ENCODE measurements at regions not wholly inside any gene's neighbourhood (a gene's known extent, or its start where the extent isn't known, plus 50 kb on each side); places are given as distances from the start of the nearest gene placed in this dataset.

- POLR2A ChIA-PET (ENCODE audit: partially characterized antibody) = interaction anchor here (0.8 to 3.0 kb wide), 7 partner anchors 12 to 142 kb away, joined by 3 to 16 read pairs (median 4); partner anchors contain the start of gene PLPP3
- Histone ChIP-seq H4K8ac (ENCODE audit: extremely low read depth, insufficient read depth, low read length) (no peak overlapping the region; the same call in 1 of the 2 replicates), H2BK20ac (ENCODE audit: low read length) (peak overlapping the region; percentile 5; the same call in 1 of the 2 replicates), H3K23me2 (ENCODE audit: low read depth, low read length) (no peaks in the 10 kb centered on the region), H2AK5ac (ENCODE audit: low read depth, low read length) (peak overlapping the region; percentile 41; the same call in 1 of the 2 replicates), H3K4me3 (ENCODE audit: extremely low read depth in 1 of 4, insufficient read depth in 2 of 4, low read depth in 3 of 4, low read length in 4 of 4) (peak overlapping the region in 2 of 4 experiments; percentile 17 to 33; a peak in 3 of 8 replicates), H2BK15ac (ENCODE audit: low read length) (no peak overlapping the region), H3K27me3 (replicated peaks in 1 of 4; ENCODE audit: control insufficient read depth in 3 of 4, extremely low read depth in 1 of 4, insufficient read depth in 3 of 4, low read length in 3 of 4) (no peaks in the 10 kb centered on the region; a peak in 2 of 7 replicates), H3K4ac (replicated peaks; ENCODE audit: insufficient read length, low read depth, low read length) (no peak overlapping the region), H3K36me3 (ENCODE audit: control insufficient read depth in 2 of 4, insufficient read depth in 4 of 4, low read length in 3 of 4) (no peaks in the 10 kb centered on the region), H3K9me3 (ENCODE audit: insufficient read depth in 2 of 2, low read depth in 1 of 2, low read length in 1 of 2) (no peaks in the 10 kb centered on the region), H3K14ac (ENCODE audit: insufficient read length) (no peak overlapping the region), H3K56ac (replicated peaks; ENCODE audit: insufficient read length, low read depth, low read length) (no peak overlapping the region), H3K4me1 (replicated peaks in 1 of 4; ENCODE audit: control insufficient read depth in 3 of 4, insufficient read depth in 4 of 4, low read length in 3 of 4) (peaks cover 15 to 28% (median 23%) of the 10 kb centered on the region in 4 experiments), H3K79me2 (ENCODE audit: control insufficient read depth in 1 of 2, insufficient read depth in 2 of 2, low read length in 2 of 2) (no peaks in the 10 kb centered on the region), H2BK120ac (replicated peaks; ENCODE audit: low read depth, low read length) (no peak overlapping the region), H4K20me1 (replicated peaks in 1 of 2; ENCODE audit: control insufficient read depth in 1 of 2, insufficient read depth in 2 of 2, low read length in 2 of 2) (no peaks in the 10 kb centered on the region), H3K4me2 (ENCODE audit: insufficient read depth in 1 of 2, low read depth in 2 of 2, low read length in 2 of 2) (peak overlapping the region; percentile 57 to 58), H3K18ac (ENCODE audit: extremely low read depth, low read length) (peak overlapping the region; percentile 17), H2AFZ (ENCODE audit: low read length) (no peak overlapping the region), H4K5ac (ENCODE audit: insufficient read length, low read depth, low read length) (no peak overlapping the region), H2BK5ac (ENCODE audit: low read depth, low read length) (peak overlapping the region; percentile 55; the same call in 1 of the 2 replicates), H3K23ac (ENCODE audit: insufficient read length) (no peak overlapping the region), H3K9ac (replicated peaks in 1 of 4; ENCODE audit: extremely low read depth in 1 of 4, low read depth in 3 of 4, low read length in 3 of 4) (no peak overlapping the region; a peak in 1 of 7 replicates), H3K27ac (ENCODE audit: low read depth, low read length) (no peak overlapping the region), H2BK12ac (ENCODE audit: low read depth, low read length) (0 out of 2 replicates have a peak overlapping the region, but pooled peaks have one; percentile 65), H4K91ac (replicated peaks; ENCODE audit: insufficient read length, low read length) (no peak overlapping the region), H3K79me1 (ENCODE audit: low read depth, low read length) (no peaks in the 10 kb centered on the region)
- CTCF ChIA-PET (ENCODE audit: partially characterized antibody) = interaction anchor here (0.7 to 3.9 kb wide), 12 partner anchors 10 to 545 kb away, joined by 3 to 21 read pairs (median 4); partner anchors contain the start of gene PLPP3
- DNase-seq (ENCODE audit: low read depth in 1 of 2, low spot score in 2 of 2) (peak; percentile 59 to 67), FAIRE-seq (peak; percentile 92)
- WGBS, 2 experiments (ENCODE audit: extremely low coverage in 1 of 2, insufficient coverage in 1 of 2, insufficient read length in 1 of 2, insufficient replicate concordance in 2 of 2, low coverage in 1 of 2, low lambda C conversion rate in 2 of 2, missing lambda C conversion rate in 1 of 2) = 6% methylated on average over 8 of the region's 8 CpGs; no CpG with 5 or more reads in 1 of the 2 experiments
- TF ChIP-seq ASH2L (IDR thresholded peaks at IDR 0.05; ENCODE audit: low read length) (peak; percentile 59), RAD21 (IDR thresholded peaks at IDR 0.05 in 1 of 2, conservative IDR thresholded peaks at IDR 0.05 in 1 of 2; ENCODE audit: low read depth in 2 of 2, low read length in 2 of 2) (peak in 1 of 2 experiments; percentile 21; a peak in 2 of 4 replicates), HDAC6 (IDR thresholded peaks at IDR 0.05; ENCODE audit: low read depth, low read length) (no peak), RBBP5 (IDR thresholded peaks at IDR 0.05; ENCODE audit: borderline replicate concordance, low read depth, low read length) (peak; percentile 73), SP1 (IDR thresholded peaks at IDR 0.05; ENCODE audit: low read depth, low read length) (peak; percentile 93), CHD2 (IDR thresholded peaks at IDR 0.05; ENCODE audit: low read length) (0 out of 2 replicates have a peak, but pooled peaks have one; percentile 33), SIN3A (conservative IDR thresholded peaks at IDR 0.05 in 1 of 2, IDR thresholded peaks at IDR 0.05 in 1 of 2; ENCODE audit: low read depth in 1 of 2, low read length in 2 of 2) (0 out of 4 replicates have a peak, but pooled peaks of 1 of the 2 experiments have one; percentile 28), MAX (IDR thresholded peaks at IDR 0.05) (peak; percentile 32; the same call in 1 of the 2 replicates), TEAD4 (IDR thresholded peaks at IDR 0.05; ENCODE audit: low read depth, low read length) (peak; percentile 97), KDM5A (IDR thresholded peaks at IDR 0.05; ENCODE audit: low read length) (no peak), TCF12 (IDR thresholded peaks at IDR 0.05; ENCODE audit: low read depth, low read length) (0 out of 2 replicates have a peak, but pooled peaks have one; percentile 47)
These were observed 142.4 kb downstream of the PLPP3 start for GRCh38 chr1:56436912-56437417.
